H1 (cell line): ENCODE measurements at regions not wholly inside any gene's neighbourhood (a gene's known extent, or its start where the extent isn't known, plus 50 kb on each side); places are given as distances from the start of the nearest gene placed in this dataset.

Experiments
- CREB1 ChIP-seq: IDR thresholded peaks from 2 replicates; pipeline ENCODE4 v1.6.1; 2012; ENCODE audit warnings: inconsistent platforms
- HDAC6 ChIP-seq: IDR thresholded peaks from one replicate; pipeline ENCODE4 v1.7.1; 2012; ENCODE audit warnings: low read depth, mild to moderate bottlenecking, inconsistent platforms, low read length, moderate library complexity
- KDM1A ChIP-seq: fragments of 200-600, 300-600 bp; sonication (generic); IDR thresholded peaks from 2 replicates; pipeline ENCODE4 v1.7.1; 2016; ENCODE audit warnings: mild to moderate bottlenecking, low read length, borderline replicate concordance
- NANOG ChIP-seq: IDR thresholded peaks from 2 replicates; pipeline ENCODE4 v1.6.1; 2011; ENCODE audit warnings: low read length, low read depth, mild to moderate bottlenecking, inconsistent platforms; ENCODE audit not compliant: insufficient read depth, poor library complexity, severe bottlenecking
- SP2 ChIP-seq: IDR thresholded peaks from 2 replicates; pipeline ENCODE4 v1.6.1; 2012; ENCODE audit warnings: mild to moderate bottlenecking, low read length, inconsistent platforms
- YY1 ChIP-seq: IDR thresholded peaks from 2 replicates; pipeline ENCODE4 v1.6.1; 2011; ENCODE audit warnings: low read depth, mild to moderate bottlenecking, low read length
- TF ChIP-seq, protein P1 (sequence below): fragments of 300-600 bp; sonication (generic); IDR thresholded peaks from 2 replicates; pipeline ENCODE4 v1.7.1; 2012; ENCODE audit warnings: low read length, moderate library complexity, mild to moderate bottlenecking, inconsistent platforms; ENCODE audit not compliant: insufficient replicate concordance

DNA sequence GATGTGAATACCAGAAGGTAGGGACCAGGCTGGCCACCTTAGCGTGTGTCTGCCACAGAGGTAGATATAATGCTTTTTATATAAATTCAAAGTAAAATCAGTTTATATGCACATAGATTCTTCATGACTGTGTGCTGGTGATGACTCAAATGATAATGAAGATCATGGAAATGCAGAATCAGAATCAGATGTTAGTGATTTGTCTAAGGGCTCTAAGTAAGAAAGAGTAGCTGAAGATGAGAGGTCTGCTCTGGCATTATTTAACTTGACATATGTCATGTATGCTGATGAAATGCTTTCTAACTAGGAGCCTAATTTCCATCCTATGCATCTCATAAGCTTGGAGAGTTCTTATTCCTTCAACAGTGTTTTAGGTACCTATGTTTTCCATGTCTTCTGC, 50.3 kb upstream of the DPH6 start (continued):
- TF ChIP-seq, protein P1, sequence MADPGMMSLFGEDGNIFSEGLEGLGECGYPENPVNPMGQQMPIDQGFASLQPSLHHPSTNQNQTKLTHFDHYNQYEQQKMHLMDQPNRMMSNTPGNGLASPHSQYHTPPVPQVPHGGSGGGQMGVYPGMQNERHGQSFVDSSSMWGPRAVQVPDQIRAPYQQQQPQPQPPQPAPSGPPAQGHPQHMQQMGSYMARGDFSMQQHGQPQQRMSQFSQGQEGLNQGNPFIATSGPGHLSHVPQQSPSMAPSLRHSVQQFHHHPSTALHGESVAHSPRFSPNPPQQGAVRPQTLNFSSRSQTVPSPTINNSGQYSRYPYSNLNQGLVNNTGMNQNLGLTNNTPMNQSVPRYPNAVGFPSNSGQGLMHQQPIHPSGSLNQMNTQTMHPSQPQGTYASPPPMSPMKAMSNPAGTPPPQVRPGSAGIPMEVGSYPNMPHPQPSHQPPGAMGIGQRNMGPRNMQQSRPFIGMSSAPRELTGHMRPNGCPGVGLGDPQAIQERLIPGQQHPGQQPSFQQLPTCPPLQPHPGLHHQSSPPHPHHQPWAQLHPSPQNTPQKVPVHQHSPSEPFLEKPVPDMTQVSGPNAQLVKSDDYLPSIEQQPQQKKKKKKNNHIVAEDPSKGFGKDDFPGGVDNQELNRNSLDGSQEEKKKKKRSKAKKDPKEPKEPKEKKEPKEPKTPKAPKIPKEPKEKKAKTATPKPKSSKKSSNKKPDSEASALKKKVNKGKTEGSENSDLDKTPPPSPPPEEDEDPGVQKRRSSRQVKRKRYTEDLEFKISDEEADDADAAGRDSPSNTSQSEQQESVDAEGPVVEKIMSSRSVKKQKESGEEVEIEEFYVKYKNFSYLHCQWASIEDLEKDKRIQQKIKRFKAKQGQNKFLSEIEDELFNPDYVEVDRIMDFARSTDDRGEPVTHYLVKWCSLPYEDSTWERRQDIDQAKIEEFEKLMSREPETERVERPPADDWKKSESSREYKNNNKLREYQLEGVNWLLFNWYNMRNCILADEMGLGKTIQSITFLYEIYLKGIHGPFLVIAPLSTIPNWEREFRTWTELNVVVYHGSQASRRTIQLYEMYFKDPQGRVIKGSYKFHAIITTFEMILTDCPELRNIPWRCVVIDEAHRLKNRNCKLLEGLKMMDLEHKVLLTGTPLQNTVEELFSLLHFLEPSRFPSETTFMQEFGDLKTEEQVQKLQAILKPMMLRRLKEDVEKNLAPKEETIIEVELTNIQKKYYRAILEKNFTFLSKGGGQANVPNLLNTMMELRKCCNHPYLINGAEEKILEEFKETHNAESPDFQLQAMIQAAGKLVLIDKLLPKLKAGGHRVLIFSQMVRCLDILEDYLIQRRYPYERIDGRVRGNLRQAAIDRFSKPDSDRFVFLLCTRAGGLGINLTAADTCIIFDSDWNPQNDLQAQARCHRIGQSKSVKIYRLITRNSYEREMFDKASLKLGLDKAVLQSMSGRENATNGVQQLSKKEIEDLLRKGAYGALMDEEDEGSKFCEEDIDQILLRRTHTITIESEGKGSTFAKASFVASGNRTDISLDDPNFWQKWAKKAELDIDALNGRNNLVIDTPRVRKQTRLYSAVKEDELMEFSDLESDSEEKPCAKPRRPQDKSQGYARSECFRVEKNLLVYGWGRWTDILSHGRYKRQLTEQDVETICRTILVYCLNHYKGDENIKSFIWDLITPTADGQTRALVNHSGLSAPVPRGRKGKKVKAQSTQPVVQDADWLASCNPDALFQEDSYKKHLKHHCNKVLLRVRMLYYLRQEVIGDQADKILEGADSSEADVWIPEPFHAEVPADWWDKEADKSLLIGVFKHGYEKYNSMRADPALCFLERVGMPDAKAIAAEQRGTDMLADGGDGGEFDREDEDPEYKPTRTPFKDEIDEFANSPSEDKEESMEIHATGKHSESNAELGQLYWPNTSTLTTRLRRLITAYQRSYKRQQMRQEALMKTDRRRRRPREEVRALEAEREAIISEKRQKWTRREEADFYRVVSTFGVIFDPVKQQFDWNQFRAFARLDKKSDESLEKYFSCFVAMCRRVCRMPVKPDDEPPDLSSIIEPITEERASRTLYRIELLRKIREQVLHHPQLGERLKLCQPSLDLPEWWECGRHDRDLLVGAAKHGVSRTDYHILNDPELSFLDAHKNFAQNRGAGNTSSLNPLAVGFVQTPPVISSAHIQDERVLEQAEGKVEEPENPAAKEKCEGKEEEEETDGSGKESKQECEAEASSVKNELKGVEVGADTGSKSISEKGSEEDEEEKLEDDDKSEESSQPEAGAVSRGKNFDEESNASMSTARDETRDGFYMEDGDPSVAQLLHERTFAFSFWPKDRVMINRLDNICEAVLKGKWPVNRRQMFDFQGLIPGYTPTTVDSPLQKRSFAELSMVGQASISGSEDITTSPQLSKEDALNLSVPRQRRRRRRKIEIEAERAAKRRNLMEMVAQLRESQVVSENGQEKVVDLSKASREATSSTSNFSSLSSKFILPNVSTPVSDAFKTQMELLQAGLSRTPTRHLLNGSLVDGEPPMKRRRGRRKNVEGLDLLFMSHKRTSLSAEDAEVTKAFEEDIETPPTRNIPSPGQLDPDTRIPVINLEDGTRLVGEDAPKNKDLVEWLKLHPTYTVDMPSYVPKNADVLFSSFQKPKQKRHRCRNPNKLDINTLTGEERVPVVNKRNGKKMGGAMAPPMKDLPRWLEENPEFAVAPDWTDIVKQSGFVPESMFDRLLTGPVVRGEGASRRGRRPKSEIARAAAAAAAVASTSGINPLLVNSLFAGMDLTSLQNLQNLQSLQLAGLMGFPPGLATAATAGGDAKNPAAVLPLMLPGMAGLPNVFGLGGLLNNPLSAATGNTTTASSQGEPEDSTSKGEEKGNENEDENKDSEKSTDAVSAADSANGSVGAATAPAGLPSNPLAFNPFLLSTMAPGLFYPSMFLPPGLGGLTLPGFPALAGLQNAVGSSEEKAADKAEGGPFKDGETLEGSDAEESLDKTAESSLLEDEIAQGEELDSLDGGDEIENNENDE: no peak
- TF ChIP-seq SP2: no peak
- TF ChIP-seq KDM1A: no peak
- no peak for TF ChIP-seq CREB1
- TF ChIP-seq YY1: no peak
- no peak for TF ChIP-seq HDAC6
- TF ChIP-seq NANOG: no peak
